Spleen (tissue), 11 donors: ENCODE measurements at regions not wholly inside any gene's neighbourhood (a gene's known extent, or its start where the extent isn't known, plus 50 kb on each side); places are given as distances from the start of the nearest gene placed in this dataset.
"Not testable (repeated sequence)": the region's sequence is repeated elsewhere in the genome, so short reads cannot be mapped to it uniquely, and the experiment has no call there.

ENCODE experiments used
- DNase-seq: peaks from one replicate; pipeline ENCODE4 v3.0.0-alpha.2; 2020
- H3K27ac ChIP-seq, 8 donors: fragments of 200-600 bp; sonication (generic) in 7 of 8; 1 replicate in 4 of 8; 2 replicates in 4 of 8; pipeline versions ENCODE4 v1.5.0 to v1.8.0; 2016 to 2021; ENCODE audit warnings: inconsistent platforms in 4 of 8, mild to moderate bottlenecking in 4 of 8, moderate library complexity in 1 of 8
- H3K27me3 ChIP-seq, 7 donors: fragments of 200-600 bp; sonication (generic) in 6 of 7; replicated peaks in 1 of 7; 1 replicate in 4 of 7; 2 replicates in 3 of 7; pipeline versions ENCODE4 v1.5.0 to v1.8.0; 2016 to 2021; ENCODE audit warnings: inconsistent platforms in 3 of 7, mild to moderate bottlenecking in 1 of 7
- H3K36me3 ChIP-seq, 6 donors: fragments of 200-600 bp; sonication (generic) in 5 of 6; 1 replicate in 4 of 6; 2 replicates in 2 of 6; pipeline versions ENCODE4 v1.5.0 to v1.8.0; 2016 to 2021; ENCODE audit warnings: inconsistent platforms in 2 of 6
- H3K4me1 ChIP-seq, 6 donors: fragments of 200-600 bp; sonication (generic) in 5 of 6; 1 replicate in 3 of 6; 2 replicates in 3 of 6; pipeline versions ENCODE4 v1.5.0 to v1.8.0; 2016 to 2021; ENCODE audit warnings: inconsistent platforms in 3 of 6
- H3K4me3 ChIP-seq, 8 donors: fragments of 200-600 bp; sonication (generic) in 7 of 8; 1 replicate in 4 of 8; 2 replicates in 4 of 8; pipeline versions ENCODE4 v1.5.0 to v1.8.0; 2016 to 2021; ENCODE audit warnings: inconsistent platforms in 4 of 8, mild to moderate bottlenecking in 4 of 8, moderate library complexity in 2 of 8
- H3K9me3 ChIP-seq, 8 donors: fragments of 200-600 bp; sonication (generic) in 7 of 8; 1 replicate in 4 of 8; 2 replicates in 4 of 8; pipeline versions ENCODE4 v1.5.0 to v1.8.0; 2016 to 2021; ENCODE audit warnings: inconsistent platforms in 4 of 8
- CTCF ChIP-seq, 11 experiments: fragments of 200-600 bp in 7 of 11; fragments of 450-650 bp in 4 of 11; sonication (generic) in 4 of 11; IDR thresholded peaks in 8 of 11; conservative IDR thresholded peaks in 3 of 11; 1 replicate in 7 of 11; 2 replicates in 4 of 11; pipeline versions ENCODE4 v1.4.0 to v1.8.0; 2016 to 2021; ENCODE audit warnings: antibody characterized with exemption in 11 of 11, inconsistent platforms in 4 of 11, mild to moderate bottlenecking in 1 of 11
- POLR2A ChIP-seq, 3 donors: fragments of 450-650 bp; IDR thresholded peaks; one replicate each; pipeline ENCODE4 v1.5.1; 2017; ENCODE audit warnings: antibody characterized with exemption in 3 of 3, mild to moderate bottlenecking in 1 of 3
- POLR2AphosphoS5 ChIP-seq, 3 donors: sonication (generic); formaldehyde crosslinking; IDR thresholded peaks; one replicate each; pipeline ENCODE4 v1.5.1; 2017; ENCODE audit warnings: antibody characterized with exemption in 3 of 3
- WGBS, 5 donors: extraction: QIAGEN DNeasy Blood & Tissue Kit in 3 of 5; methylation state at CpG; one replicate each; pipeline versions ENCODE4 v1.1.5 to v1.1.7; 2013 to 2018; 5-methylcytosine and 5-hydroxymethylcytosine counted together
- intact Hi-C: fragments of 100-400 bp; cut with DNase I; formaldehyde crosslinking; loops from one replicate; pipeline ENCODE4 v1.15.0; 2023; ENCODE audit warnings: low total_unique reads
- donor health status: healthy with polysubstance abuse.
- donor health status: DM: no; HTN: no; CAD: no; lungs with moderate emphysema.
- donor health status: DM: no; HTN: no; CAD: no.
- donor health status: Bipolar disorder and iron deficiency.
- donor health status: healthy.
- donor health status: DM: no; HTN: no; CAD: no.
- donor health status: DM: yes; HTN: yes; CAD: no.

- Histone ChIP-seq H3K27me3 (no peaks in the 10 kb centered on the region), H3K9me3 (peaks cover 0 to 19% (median 4%) of the 10 kb centered on the region in 8 donors), H3K27ac (no peak overlapping the region), H3K36me3 (no peaks in the 10 kb centered on the region), H3K4me3 (no peak overlapping the region), H3K4me1 (no peaks in the 10 kb centered on the region)
- WGBS, 5 donors = 73 to 86% (median 80%) methylated on average over 4 of the region's 4 CpGs
- TF ChIP-seq POLR2AphosphoS5 (IDR thresholded peaks at IDR 0.05) = no peak
- TF ChIP-seq POLR2A (IDR thresholded peaks at IDR 0.05) = no peak
- TF ChIP-seq CTCF (IDR thresholded peaks at IDR 0.05 in 8 of 11, conservative IDR thresholded peaks at IDR 0.05 in 3 of 11) = no peak
- intact Hi-C loops = no loop called here
- no peak for DNase-seq
Measured at GRCh38 chr11:21783954-21784353, 408.9 kb upstream of the ANO5 start.

- DNase-seq = no peak
- H3K4me3 ChIP-seq = no peak overlapping the region
- H3K4me1 ChIP-seq = no peaks in the 10 kb centered on the region
- no peaks in the 10 kb centered on the region for H3K27me3 ChIP-seq
- TF ChIP-seq POLR2AphosphoS5 (IDR thresholded peaks at IDR 0.05) (no peak), POLR2A (IDR thresholded peaks at IDR 0.05) (no peak), CTCF (IDR thresholded peaks at IDR 0.05 in 8 of 11, conservative IDR thresholded peaks at IDR 0.05 in 3 of 11) (no peak)
- peaks cover 0 to 32% (median 15%) of the 10 kb centered on the region in 8 donors for H3K9me3 ChIP-seq
- intact Hi-C loops = no loop called here
- H3K27ac ChIP-seq = no peak overlapping the region
- WGBS, 5 donors = 43 to 58% (median 49%) methylated on average over 3 of the region's 3 CpGs
- no peaks in the 10 kb centered on the region for H3K36me3 ChIP-seq
Measured at GRCh38 chr11:21785351-21785750, 407.5 kb upstream of the ANO5 start.

GRCh38 chr11:21794306-21794705 lies 398.6 kb upstream of the ANO5 start:
- Histone ChIP-seq H3K36me3 (no peaks in the 10 kb centered on the region), H3K9me3 (peaks cover 0 to 27% (median 9%) of the 10 kb centered on the region in 8 donors), H3K4me3 (no peak overlapping the region), H3K27me3 (no peaks in the 10 kb centered on the region), H3K4me1 (no peaks in the 10 kb centered on the region), H3K27ac (no peak overlapping the region)
- intact Hi-C loops = no loop called here
- no peak for DNase-seq
- WGBS, 5 donors = 71 to 95% (median 88%) methylated on average over 2 of the region's 2 CpGs
- no peak for TF ChIP-seq POLR2A (IDR thresholded peaks at IDR 0.05)
- TF ChIP-seq POLR2AphosphoS5 (IDR thresholded peaks at IDR 0.05) = no peak
- no peak for TF ChIP-seq CTCF (IDR thresholded peaks at IDR 0.05 in 8 of 11, conservative IDR thresholded peaks at IDR 0.05 in 3 of 11)

GRCh38 chr11:21798216-21798615 lies 394.7 kb upstream of the ANO5 start:
- Histone ChIP-seq H3K36me3 (no peaks in the 10 kb centered on the region), H3K4me3 (no peak overlapping the region), H3K4me1 (no peaks in the 10 kb centered on the region), H3K9me3 (peaks cover 0 to 10% (median 0%) of the 10 kb centered on the region in 8 donors), H3K27me3 (no peaks in the 10 kb centered on the region), H3K27ac (no peak overlapping the region)
- DNase-seq = no peak
- TF ChIP-seq POLR2AphosphoS5 (IDR thresholded peaks at IDR 0.05) (no peak), CTCF (IDR thresholded peaks at IDR 0.05 in 8 of 11, conservative IDR thresholded peaks at IDR 0.05 in 3 of 11) (no peak), POLR2A (IDR thresholded peaks at IDR 0.05) (no peak)
- 59 to 84% (median 68%) methylated on average over 2 of the region's 2 CpGs for WGBS, 5 donors
- intact Hi-C loops = no loop called here

GRCh38 chr11:21804523-21804922 lies 388.4 kb upstream of the ANO5 start:
- H3K36me3 ChIP-seq, H3K27ac ChIP-seq, H3K27me3 ChIP-seq, H3K4me3 ChIP-seq, H3K4me1 ChIP-seq, DNase-seq, intact Hi-C loops: not testable (repeated sequence)
- 56 to 85% (median 63%) methylated on average over 1 of the region's 1 CpG for WGBS, 5 donors
- H3K9me3 ChIP-seq = peaks cover 0 to 28% (median 17%) of the 10 kb centered on the region in 8 donors
